ENCODE measurements at regions not wholly inside any gene's neighbourhood (a gene's known extent, or its start where the extent isn't known, plus 50 kb on each side); places are given as distances from the start of the nearest gene placed in this dataset.

- TF ChIP-seq, protein P1, sequence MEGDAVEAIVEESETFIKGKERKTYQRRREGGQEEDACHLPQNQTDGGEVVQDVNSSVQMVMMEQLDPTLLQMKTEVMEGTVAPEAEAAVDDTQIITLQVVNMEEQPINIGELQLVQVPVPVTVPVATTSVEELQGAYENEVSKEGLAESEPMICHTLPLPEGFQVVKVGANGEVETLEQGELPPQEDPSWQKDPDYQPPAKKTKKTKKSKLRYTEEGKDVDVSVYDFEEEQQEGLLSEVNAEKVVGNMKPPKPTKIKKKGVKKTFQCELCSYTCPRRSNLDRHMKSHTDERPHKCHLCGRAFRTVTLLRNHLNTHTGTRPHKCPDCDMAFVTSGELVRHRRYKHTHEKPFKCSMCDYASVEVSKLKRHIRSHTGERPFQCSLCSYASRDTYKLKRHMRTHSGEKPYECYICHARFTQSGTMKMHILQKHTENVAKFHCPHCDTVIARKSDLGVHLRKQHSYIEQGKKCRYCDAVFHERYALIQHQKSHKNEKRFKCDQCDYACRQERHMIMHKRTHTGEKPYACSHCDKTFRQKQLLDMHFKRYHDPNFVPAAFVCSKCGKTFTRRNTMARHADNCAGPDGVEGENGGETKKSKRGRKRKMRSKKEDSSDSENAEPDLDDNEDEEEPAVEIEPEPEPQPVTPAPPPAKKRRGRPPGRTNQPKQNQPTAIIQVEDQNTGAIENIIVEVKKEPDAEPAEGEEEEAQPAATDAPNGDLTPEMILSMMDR (IDR thresholded peaks at IDR 0.05) = no peak
- TF ChIP-seq POLR2A (IDR thresholded peaks at IDR 0.05) = no peak
Measured at GRCh38 chr16:86444261-86444660, 66.1 kb upstream of the FOXF1 start.
